LNCAP (cell line): ENCODE measurements at regions not wholly inside any gene's neighbourhood (a gene's known extent, or its start where the extent isn't known, plus 50 kb on each side); places are given as distances from the start of the nearest gene placed in this dataset.

Experiments
- TF ChIP-seq, protein P1 (sequence below): fragments of 450-650 bp; IDR thresholded peaks from 2 replicates; pipeline ENCODE4 v1.5.1; 2017; ENCODE audit warnings: mild to moderate bottlenecking

GRCh38 chr18:44579745-44580144, 100.9 kb upstream of the SETBP1 start:
- TF ChIP-seq, protein P1, sequence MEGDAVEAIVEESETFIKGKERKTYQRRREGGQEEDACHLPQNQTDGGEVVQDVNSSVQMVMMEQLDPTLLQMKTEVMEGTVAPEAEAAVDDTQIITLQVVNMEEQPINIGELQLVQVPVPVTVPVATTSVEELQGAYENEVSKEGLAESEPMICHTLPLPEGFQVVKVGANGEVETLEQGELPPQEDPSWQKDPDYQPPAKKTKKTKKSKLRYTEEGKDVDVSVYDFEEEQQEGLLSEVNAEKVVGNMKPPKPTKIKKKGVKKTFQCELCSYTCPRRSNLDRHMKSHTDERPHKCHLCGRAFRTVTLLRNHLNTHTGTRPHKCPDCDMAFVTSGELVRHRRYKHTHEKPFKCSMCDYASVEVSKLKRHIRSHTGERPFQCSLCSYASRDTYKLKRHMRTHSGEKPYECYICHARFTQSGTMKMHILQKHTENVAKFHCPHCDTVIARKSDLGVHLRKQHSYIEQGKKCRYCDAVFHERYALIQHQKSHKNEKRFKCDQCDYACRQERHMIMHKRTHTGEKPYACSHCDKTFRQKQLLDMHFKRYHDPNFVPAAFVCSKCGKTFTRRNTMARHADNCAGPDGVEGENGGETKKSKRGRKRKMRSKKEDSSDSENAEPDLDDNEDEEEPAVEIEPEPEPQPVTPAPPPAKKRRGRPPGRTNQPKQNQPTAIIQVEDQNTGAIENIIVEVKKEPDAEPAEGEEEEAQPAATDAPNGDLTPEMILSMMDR: no peak

DNA sequence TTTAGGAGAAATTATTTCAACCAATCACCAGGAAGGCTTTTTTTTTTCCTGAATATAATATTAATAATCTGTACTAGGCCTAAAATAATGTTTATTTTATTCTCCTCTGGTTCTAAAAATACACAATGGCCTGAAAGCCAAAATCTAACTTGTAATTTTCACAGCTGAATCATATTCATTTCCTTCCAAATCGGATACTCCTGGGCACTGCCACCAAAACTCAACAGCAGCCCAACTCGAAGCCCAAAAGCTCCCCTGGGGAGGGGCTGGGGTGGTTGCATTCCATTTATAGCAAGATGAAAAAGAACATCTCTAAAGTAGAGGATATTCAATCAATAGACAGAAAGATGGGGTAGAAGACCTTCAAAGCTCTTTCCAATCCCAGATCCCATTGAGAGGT, 100.5 kb upstream of the SETBP1 start:
- TF ChIP-seq, protein P1: no peak

GRCh38 chr18:44582456-44582855, 98.2 kb upstream of the SETBP1 start:
- TF ChIP-seq, protein P1: no peak

DNA sequence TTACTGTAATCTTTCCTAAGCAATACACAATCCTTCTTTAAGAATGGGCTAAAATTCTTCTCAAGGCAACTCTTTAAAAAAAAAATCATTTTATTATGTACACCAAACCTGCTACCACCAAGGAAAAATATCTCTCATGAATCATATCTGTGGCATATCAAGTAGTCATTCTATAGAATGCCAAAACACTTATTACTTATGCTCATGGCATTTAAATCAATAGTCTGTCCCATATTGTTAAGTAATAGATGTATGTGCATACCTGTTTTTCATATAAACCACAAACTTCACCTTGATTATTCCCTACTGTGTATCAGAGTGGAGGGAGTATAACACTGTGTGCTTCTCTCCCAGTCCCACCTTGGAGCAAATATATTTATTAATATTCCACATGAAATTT, 95.8 kb upstream of the SETBP1 start:
- TF ChIP-seq, protein P1: no peak

- TF ChIP-seq, protein P1: no peak
Measured at GRCh38 chr18:44586782-44587524, 93.7 kb upstream of the SETBP1 start.

- TF ChIP-seq, protein P1: no peak
Measured at GRCh38 chr18:44588508-44588907, 92.2 kb upstream of the SETBP1 start.

DNA sequence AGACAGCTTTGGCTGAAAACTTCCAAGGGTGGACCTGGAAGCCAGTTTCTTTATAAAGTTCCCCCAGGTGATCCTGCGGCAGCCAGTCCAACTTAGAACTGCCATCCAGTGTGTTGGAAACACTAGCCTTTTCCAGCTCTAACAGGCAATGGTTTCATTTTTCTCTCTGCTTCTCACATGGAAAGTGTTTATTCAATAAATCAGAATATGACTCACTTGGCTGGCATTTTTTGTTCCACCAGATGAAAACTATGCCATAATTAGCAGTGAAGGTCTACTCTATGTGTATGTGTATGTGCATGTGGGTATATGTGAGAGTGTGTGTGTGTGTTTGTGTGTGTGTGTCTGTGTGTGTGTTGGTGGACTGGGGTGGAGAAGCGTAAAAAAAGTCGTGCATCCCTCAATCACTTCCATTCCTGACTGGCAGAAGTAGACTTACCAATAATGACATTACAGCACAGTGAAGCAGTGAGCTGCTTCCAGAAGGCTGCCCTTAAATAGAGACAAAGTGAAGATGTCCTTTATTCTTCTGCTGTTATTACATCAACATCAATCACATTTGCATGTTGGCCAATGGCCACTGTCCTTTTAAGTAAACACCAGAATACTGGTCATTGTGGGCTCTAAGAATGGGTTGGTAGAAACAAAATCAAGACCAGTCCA, 90.9 kb upstream of the SETBP1 start:
- TF ChIP-seq, protein P1: no peak
